ENCODE measurements at regions not wholly inside any gene's neighbourhood (a gene's known extent, or its start where the extent isn't known, plus 50 kb on each side); places are given as distances from the start of the nearest gene placed in this dataset.
A peak's percentile ranks its signal among the peaks of the same experiment; 100 is the strongest.

GRCh38 chr15:62299541-62299940 is 134.5 kb upstream of the C2CD4B start:
- Histone ChIP-seq H3K27ac (replicated peaks) (no peak overlapping the region), H3K27me3 (ENCODE audit: insufficient read depth, poor library complexity, severe bottlenecking) (peaks cover 3% of the 10 kb centered on the region), H3K4me3 (replicated peaks; ENCODE audit: insufficient read depth, low read length) (no peak overlapping the region)
- DNase-seq (ENCODE audit: low read depth in 1 of 2, low spot score in 1 of 2), result no peak
- TF ChIP-seq SPI1 (IDR thresholded peaks at IDR 0.05; ENCODE audit: borderline replicate concordance, low read depth) (no peak), CTCF (IDR thresholded peaks at IDR 0.05; ENCODE audit: insufficient read depth, low read length) (no peak), GABPA (IDR thresholded peaks at IDR 0.05; ENCODE audit: low read depth) (no peak), POLR2AphosphoS5 (IDR thresholded peaks at IDR 0.05; ENCODE audit: low read depth) (no peak), REST (IDR thresholded peaks at IDR 0.05; ENCODE audit: insufficient replicate concordance, low read depth) (no peak)

- no peak for DNase-seq (ENCODE audit: low read depth in 1 of 2, low spot score in 1 of 2)
- peaks cover 3% of the 10 kb centered on the region for H3K27me3 ChIP-seq (ENCODE audit: insufficient read depth, poor library complexity, severe bottlenecking)
- no peak overlapping the region for H3K27ac ChIP-seq (replicated peaks)
- TF ChIP-seq POLR2AphosphoS5 (IDR thresholded peaks at IDR 0.05; ENCODE audit: low read depth), result no peak
- TF ChIP-seq REST (IDR thresholded peaks at IDR 0.05; ENCODE audit: insufficient replicate concordance, low read depth), result no peak
- no peak overlapping the region for H3K4me3 ChIP-seq (replicated peaks; ENCODE audit: insufficient read depth, low read length)
These were observed 137.0 kb upstream of the C2CD4B start for GRCh38 chr15:62301993-62302675.

GRCh38 chr15:62306851-62307504 is 141.9 kb upstream of the C2CD4B start:
- peak in 1 of 2 experiments; percentile 54 for DNase-seq (ENCODE audit: low read depth in 1 of 2, low spot score in 1 of 2)
- H3K27me3 ChIP-seq (ENCODE audit: insufficient read depth, poor library complexity, severe bottlenecking), result peaks cover 5% of the 10 kb centered on the region
- no peak overlapping the region for H3K4me3 ChIP-seq (replicated peaks; ENCODE audit: insufficient read depth, low read length)
- no peak overlapping the region for H3K27ac ChIP-seq (replicated peaks)
- TF ChIP-seq CTCF (IDR thresholded peaks at IDR 0.05; ENCODE audit: insufficient read depth, low read length), result peak; percentile 22
- no peak for TF ChIP-seq GABPA (IDR thresholded peaks at IDR 0.05; ENCODE audit: low read depth)
- no peak for TF ChIP-seq POLR2AphosphoS5 (IDR thresholded peaks at IDR 0.05; ENCODE audit: low read depth)
- TF ChIP-seq REST (IDR thresholded peaks at IDR 0.05; ENCODE audit: insufficient replicate concordance, low read depth), result no peak
- no peak for TF ChIP-seq SPI1 (IDR thresholded peaks at IDR 0.05; ENCODE audit: borderline replicate concordance, low read depth)
